ENCODE measurements at regions not wholly inside any gene's neighbourhood (a gene's known extent, or its start where the extent isn't known, plus 50 kb on each side); places are given as distances from the start of the nearest gene placed in this dataset.

DNA sequence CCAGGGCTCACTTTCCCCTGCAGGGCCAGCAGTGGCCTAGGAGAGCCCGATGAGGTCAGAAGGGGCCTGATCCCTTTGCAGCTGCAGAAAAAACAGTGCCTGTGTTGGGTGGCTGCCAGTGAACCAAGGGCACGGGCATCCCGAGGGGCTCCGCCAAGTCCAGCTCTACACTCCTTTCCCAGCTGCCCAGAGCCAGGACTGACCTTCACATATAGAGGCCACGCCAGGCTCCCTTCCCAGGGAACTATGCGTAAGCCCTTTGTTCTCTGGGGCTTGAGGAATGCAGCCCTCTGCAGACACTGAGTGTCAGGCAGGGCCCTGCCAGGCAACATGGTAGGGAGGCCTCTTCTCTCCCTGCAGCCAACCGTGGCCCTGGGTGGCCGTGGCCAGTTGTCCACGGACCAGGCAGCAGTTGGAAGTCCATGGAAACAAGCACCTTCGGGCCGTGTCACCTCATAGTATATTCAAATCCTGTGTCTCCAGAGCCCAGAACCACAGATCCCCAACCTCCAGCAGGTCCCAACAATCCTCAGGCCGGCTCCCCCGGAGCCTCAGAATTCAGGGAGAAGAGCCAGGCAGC is 194.0 kb downstream of the NPHP4 start:
- no peak for DNase-seq
- no peak for TF ChIP-seq POLR2A (IDR thresholded peaks at IDR 0.05)
- TF ChIP-seq, protein P1, sequence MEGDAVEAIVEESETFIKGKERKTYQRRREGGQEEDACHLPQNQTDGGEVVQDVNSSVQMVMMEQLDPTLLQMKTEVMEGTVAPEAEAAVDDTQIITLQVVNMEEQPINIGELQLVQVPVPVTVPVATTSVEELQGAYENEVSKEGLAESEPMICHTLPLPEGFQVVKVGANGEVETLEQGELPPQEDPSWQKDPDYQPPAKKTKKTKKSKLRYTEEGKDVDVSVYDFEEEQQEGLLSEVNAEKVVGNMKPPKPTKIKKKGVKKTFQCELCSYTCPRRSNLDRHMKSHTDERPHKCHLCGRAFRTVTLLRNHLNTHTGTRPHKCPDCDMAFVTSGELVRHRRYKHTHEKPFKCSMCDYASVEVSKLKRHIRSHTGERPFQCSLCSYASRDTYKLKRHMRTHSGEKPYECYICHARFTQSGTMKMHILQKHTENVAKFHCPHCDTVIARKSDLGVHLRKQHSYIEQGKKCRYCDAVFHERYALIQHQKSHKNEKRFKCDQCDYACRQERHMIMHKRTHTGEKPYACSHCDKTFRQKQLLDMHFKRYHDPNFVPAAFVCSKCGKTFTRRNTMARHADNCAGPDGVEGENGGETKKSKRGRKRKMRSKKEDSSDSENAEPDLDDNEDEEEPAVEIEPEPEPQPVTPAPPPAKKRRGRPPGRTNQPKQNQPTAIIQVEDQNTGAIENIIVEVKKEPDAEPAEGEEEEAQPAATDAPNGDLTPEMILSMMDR (IDR thresholded peaks at IDR 0.05) = no peak

GRCh38 chr1:5796028-5796427 is 196.2 kb downstream of the NPHP4 start:
- peaks cover 0 to 17% (median 0%) of the 10 kb centered on the region in 9 donors for H3K27me3 ChIP-seq
- H3K4me3 ChIP-seq = no peak overlapping the region
- ATAC-seq (no peak), DNase-seq (no peak)
- H3K36me3 ChIP-seq = no peaks in the 10 kb centered on the region
- intact Hi-C loops (cut with DNase I) = no loop called here
- H3K4me1 ChIP-seq = no peaks in the 10 kb centered on the region
- no peaks in the 10 kb centered on the region for H3K9me3 ChIP-seq
- no peak for TF ChIP-seq POLR2A (IDR thresholded peaks at IDR 0.05)
- TF ChIP-seq, protein P1 (IDR thresholded peaks at IDR 0.05) = no peak
- WGBS, 4 donors = 40 to 94% (median 87%) methylated on average over 1 to 2 of the region's 2 CpGs
- H3K27ac ChIP-seq = no peak overlapping the region

More for the DNA sequence above, 194.0 kb downstream of the NPHP4 start:
- no peak overlapping the region for H3K27ac ChIP-seq
- no peaks in the 10 kb centered on the region for H3K36me3 ChIP-seq
- 68 to 78% (median 73%) methylated on average over 3 to 13 of the region's 13 CpGs for WGBS, 4 donors
- intact Hi-C loops (cut with DNase I) = no loop called here
- ATAC-seq = no peak
- H3K9me3 ChIP-seq = no peaks in the 10 kb centered on the region
- no peaks in the 10 kb centered on the region for H3K4me1 ChIP-seq
- no peak overlapping the region for H3K4me3 ChIP-seq
- peaks cover 0 to 6% (median 0%) of the 10 kb centered on the region in 9 donors for H3K27me3 ChIP-seq

DNA sequence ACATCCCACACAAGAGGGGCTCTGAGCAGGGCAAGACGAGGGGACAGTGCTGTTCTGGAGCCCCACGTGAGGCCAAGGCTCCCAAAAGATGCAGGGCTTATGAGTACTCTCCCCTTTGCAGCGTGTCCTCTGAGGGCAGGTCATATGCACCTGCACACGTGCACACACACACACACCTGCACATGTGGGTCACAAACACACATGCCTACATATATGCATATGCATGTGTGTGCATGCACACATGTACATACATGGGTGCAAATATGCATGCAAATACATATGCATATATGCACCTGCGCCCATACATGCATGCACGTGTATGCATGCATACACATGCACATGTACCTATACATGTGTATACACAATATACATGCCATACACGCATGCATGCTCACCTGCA is 197.9 kb downstream of the NPHP4 start:
- Histone ChIP-seq H3K27me3 (peaks cover 0 to 18% (median 0%) of the 10 kb centered on the region in 9 donors), H3K27ac (no peak overlapping the region), H3K4me3 (no peak overlapping the region), H3K9me3 (no peaks in the 10 kb centered on the region), H3K4me1 (no peaks in the 10 kb centered on the region), H3K36me3 (no peaks in the 10 kb centered on the region)
- WGBS, 4 donors = 71 to 81% (median 73%) methylated on average over 7 of the region's 7 CpGs
- TF ChIP-seq, protein P1 (IDR thresholded peaks at IDR 0.05) = no peak
- TF ChIP-seq POLR2A (IDR thresholded peaks at IDR 0.05) = no peak
- intact Hi-C loops (cut with DNase I) = no loop called here
- ATAC-seq (no peak), DNase-seq (no peak)

GRCh38 chr1:5793516-5793915 is 198.7 kb downstream of the NPHP4 start:
- intact Hi-C loops (cut with DNase I) = no loop called here
- DNase-seq = no peak
- WGBS, 4 donors = 58 to 74% (median 69%) methylated on average over 4 of the region's 4 CpGs

More at GRCh38 chr1:5793516-5793915, 198.7 kb downstream of the NPHP4 start:
- no peaks in the 10 kb centered on the region for H3K36me3 ChIP-seq
- no peak for ATAC-seq
- H3K9me3 ChIP-seq = no peaks in the 10 kb centered on the region
- peaks cover 0 to 18% (median 0%) of the 10 kb centered on the region in 9 donors for H3K27me3 ChIP-seq
- TF ChIP-seq POLR2A (IDR thresholded peaks at IDR 0.05) = no peak
- TF ChIP-seq, protein P1 (IDR thresholded peaks at IDR 0.05) = no peak
- H3K4me1 ChIP-seq = no peaks in the 10 kb centered on the region
- no peak overlapping the region for H3K27ac ChIP-seq
- H3K4me3 ChIP-seq = no peak overlapping the region

Measured in heart left ventricle (tissue), 16 donors.